H1 (cell line): ENCODE measurements at regions not wholly inside any gene's neighbourhood (a gene's known extent, or its start where the extent isn't known, plus 50 kb on each side); places are given as distances from the start of the nearest gene placed in this dataset.

Experiments used
- USF2 ChIP-seq: IDR thresholded peaks from 2 replicates; pipeline ENCODE4 v1.6.1; 2011; ENCODE audit warnings: low read length, improper control_type of control experiment

GRCh38 chr5:43804041-43804440 is 201.1 kb downstream of the NNT start (continued):
- TF ChIP-seq USF2: no peak
